ENCODE measurements at regions not wholly inside any gene's neighbourhood (a gene's known extent, or its start where the extent isn't known, plus 50 kb on each side); places are given as distances from the start of the nearest gene placed in this dataset.

DNA sequence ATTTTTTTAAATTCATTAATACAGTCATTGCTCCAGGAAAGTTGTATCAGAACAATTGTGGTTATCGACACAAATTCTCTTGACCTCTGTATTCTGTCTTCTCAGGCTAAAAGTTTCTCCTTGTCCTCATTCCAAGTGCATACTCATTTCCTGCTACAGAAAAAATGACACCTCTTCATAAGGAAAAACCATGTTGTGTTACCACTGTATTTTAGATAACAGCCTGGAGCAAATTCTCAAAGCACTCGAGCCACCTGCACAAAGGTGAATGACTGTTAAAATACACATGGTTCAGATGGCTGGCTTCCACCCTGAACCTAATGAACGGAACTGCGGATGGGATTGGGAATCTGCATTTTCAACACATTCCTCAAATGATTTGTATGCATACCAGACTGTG, 586.5 kb downstream of the EPHA4 start:
- no peak for DNase-seq (ENCODE audit: low read depth)
- TF ChIP-seq, protein P1, sequence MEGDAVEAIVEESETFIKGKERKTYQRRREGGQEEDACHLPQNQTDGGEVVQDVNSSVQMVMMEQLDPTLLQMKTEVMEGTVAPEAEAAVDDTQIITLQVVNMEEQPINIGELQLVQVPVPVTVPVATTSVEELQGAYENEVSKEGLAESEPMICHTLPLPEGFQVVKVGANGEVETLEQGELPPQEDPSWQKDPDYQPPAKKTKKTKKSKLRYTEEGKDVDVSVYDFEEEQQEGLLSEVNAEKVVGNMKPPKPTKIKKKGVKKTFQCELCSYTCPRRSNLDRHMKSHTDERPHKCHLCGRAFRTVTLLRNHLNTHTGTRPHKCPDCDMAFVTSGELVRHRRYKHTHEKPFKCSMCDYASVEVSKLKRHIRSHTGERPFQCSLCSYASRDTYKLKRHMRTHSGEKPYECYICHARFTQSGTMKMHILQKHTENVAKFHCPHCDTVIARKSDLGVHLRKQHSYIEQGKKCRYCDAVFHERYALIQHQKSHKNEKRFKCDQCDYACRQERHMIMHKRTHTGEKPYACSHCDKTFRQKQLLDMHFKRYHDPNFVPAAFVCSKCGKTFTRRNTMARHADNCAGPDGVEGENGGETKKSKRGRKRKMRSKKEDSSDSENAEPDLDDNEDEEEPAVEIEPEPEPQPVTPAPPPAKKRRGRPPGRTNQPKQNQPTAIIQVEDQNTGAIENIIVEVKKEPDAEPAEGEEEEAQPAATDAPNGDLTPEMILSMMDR (conservative IDR thresholded peaks at IDR 0.05; ENCODE audit: low read length): no peak

DNA sequence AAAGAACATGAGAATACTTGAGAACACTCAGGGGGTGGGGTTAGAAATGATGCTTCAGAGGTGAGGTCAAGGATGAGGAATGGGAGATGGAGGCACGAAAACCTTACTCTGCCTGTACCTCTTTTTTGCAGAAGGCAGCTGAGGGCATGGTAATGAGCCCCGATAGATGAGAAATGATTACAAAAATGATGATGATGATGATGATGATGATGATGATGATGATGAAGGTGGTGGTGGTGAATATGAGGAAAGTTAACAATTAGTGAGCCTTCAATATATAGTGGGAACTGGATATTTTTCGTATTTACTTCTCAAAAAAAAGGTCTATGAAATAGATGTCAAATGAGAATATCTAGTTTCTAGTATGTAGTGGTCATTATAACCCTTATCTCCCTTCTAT, 584.3 kb downstream of the EPHA4 start:
- TF ChIP-seq, protein P1 (conservative IDR thresholded peaks at IDR 0.05; ENCODE audit: low read length): no peak
- H3K4me3 ChIP-seq (ENCODE audit: low read length): no peak overlapping the region
- DNase-seq (ENCODE audit: low read depth): no peak

More for the DNA sequence above, 586.5 kb downstream of the EPHA4 start:
- H3K4me3 ChIP-seq (ENCODE audit: low read length): no peak overlapping the region

DNA sequence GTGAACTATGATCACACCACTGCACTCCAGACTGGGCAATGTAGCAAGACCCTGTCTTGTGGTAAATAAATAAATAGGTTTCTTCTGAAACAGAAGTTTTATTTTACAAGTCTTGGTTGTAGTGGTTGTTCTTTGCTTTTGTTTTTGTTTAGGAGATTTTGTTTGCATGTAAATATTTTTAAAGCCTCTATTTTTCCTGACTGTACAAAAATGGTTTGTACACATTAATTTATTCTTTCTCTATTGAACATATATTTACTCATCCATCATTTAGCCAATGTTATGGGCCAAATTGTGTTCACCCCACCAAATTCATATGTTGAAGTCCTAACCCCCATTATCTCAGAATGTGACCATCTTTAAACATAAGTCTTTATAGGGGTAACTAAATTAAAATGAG, 580.1 kb downstream of the EPHA4 start:
- DNase-seq (ENCODE audit: low read depth): no peak
- TF ChIP-seq, protein P1 (conservative IDR thresholded peaks at IDR 0.05; ENCODE audit: low read length): no peak

DNA sequence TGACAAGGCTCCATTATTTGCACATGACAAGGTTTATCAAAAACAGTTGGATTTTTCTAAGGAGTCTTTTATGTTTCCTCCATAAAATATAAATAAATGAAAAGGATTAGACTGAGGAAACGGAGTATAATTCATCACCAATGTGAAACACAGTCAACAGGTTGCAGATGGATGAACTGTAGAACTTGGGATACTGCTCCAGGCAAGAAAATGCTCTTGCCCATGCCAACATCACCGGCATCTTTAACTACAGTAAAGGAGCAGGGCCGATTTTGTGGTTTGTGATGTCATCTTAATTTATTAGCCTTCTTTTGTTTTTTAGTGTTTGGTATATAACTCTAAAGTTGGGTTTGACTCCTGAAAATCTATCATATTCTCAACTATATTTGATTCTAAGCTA, 577.3 kb downstream of the EPHA4 start:
- DNase-seq (ENCODE audit: low read depth): no peak
- H3K4me3 ChIP-seq (ENCODE audit: low read length): no peak overlapping the region
- TF ChIP-seq, protein P1 (conservative IDR thresholded peaks at IDR 0.05; ENCODE audit: low read length): no peak

More for the DNA sequence above, 580.1 kb downstream of the EPHA4 start:
- H3K4me3 ChIP-seq (ENCODE audit: low read length): no peak overlapping the region

DNA sequence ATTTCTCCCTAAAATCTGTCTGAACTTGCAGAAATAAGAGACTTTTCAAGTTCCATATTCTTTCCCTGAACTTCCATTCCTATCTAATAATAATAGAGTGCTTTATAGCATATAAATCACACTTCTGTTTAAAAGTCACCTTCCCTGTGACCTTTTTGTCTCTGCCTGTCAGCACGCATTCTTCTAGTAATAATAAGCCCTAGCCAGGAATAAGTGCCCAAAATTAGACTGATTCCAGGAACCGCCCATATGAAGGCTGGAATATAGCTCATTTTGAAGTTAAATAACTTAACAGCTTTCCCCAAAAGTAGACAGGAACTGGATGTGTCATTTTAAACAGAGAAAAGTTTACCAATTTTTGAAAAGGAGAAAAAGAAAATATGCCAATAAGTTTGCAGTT, 576.5 kb downstream of the EPHA4 start:
- DNase-seq (ENCODE audit: low read depth): no peak
- H3K4me3 ChIP-seq (ENCODE audit: low read length): no peak overlapping the region
- TF ChIP-seq, protein P1 (conservative IDR thresholded peaks at IDR 0.05; ENCODE audit: low read length): no peak

DNA sequence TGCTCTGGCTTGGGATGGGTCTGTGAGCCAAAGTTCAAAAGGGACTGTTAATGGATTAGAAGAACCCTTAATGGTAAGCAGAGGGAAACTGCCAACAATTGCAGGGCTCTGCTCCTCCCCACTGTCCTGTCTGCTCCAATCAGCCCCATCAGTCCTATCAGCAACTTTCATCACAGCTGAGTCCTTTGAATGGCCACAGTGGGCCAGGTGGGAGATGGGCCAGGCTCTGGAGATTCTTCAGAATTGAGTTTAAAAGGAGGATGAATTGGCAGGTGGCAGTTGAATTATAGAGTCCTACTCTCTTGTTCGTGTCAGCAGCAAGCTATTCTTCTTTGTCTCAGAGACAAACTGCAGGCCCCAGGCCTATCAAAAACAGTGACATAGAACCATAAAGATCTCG, 573.9 kb downstream of the EPHA4 start:
- no peak overlapping the region for H3K4me3 ChIP-seq (ENCODE audit: low read length)
- DNase-seq (ENCODE audit: low read depth): no peak
- TF ChIP-seq, protein P1 (conservative IDR thresholded peaks at IDR 0.05; ENCODE audit: low read length): no peak

DNA sequence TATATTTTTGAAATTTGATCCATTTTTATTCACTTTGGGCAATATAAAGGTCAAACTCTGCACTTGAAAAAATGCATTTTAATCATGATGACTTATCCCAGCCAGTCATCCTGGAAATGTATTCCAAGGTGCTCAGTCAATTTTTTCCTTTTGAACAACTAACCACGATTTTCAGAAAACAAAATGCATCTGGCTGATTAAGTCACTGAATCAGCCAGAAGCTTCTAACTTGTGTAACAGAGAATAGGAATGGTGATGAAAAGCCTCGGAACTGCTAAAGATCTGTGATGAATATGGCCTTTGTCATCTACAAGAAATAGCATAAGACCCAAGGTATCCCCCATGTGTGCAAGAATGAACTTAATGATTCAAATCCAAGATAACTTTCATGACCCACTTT, 572.7 kb downstream of the EPHA4 start:
- no peak for DNase-seq (ENCODE audit: low read depth)
- TF ChIP-seq, protein P1 (conservative IDR thresholded peaks at IDR 0.05; ENCODE audit: low read length): no peak

More for the DNA sequence above, 572.7 kb downstream of the EPHA4 start:
- no peak overlapping the region for H3K4me3 ChIP-seq (ENCODE audit: low read length)

Data from AG10803 (cell line).